ENCODE measurements at regions not wholly inside any gene's neighbourhood (a gene's known extent, or its start where the extent isn't known, plus 50 kb on each side); places are given as distances from the start of the nearest gene placed in this dataset.

- Histone ChIP-seq H3K27ac (ENCODE audit: poor library complexity, severe bottlenecking) (no peak overlapping the region), H3K4me1 (ENCODE audit: insufficient read depth, poor library complexity, severe bottlenecking) (no peaks in the 10 kb centered on the region), H3K9me3 (ENCODE audit: severe bottlenecking) (no peaks in the 10 kb centered on the region), H3K4me3 (ENCODE audit: severe bottlenecking) (no peak overlapping the region), H3K27me3 (ENCODE audit: insufficient read depth, poor library complexity, severe bottlenecking) (no peaks in the 10 kb centered on the region), H3K36me3 (ENCODE audit: low read depth) (no peaks in the 10 kb centered on the region)
- TF ChIP-seq CTCF (IDR thresholded peaks at IDR 0.05; ENCODE audit: poor library complexity, severe bottlenecking), result no peak
- no peak for ATAC-seq (ENCODE audit: low read depth)
- DNase-seq (ENCODE audit: low spot score), result no peak
Measured at GRCh38 chr16:7962091-7962879, 628.0 kb downstream of the TMEM114 start.

- ATAC-seq (ENCODE audit: low read depth), result no peak
- H3K9me3 ChIP-seq (ENCODE audit: severe bottlenecking), result peaks cover 2% of the 10 kb centered on the region
- no peak overlapping the region for H3K4me3 ChIP-seq (ENCODE audit: severe bottlenecking)
- no peaks in the 10 kb centered on the region for H3K27me3 ChIP-seq (ENCODE audit: insufficient read depth, poor library complexity, severe bottlenecking)
- H3K4me1 ChIP-seq (ENCODE audit: insufficient read depth, poor library complexity, severe bottlenecking), result no peaks in the 10 kb centered on the region
- DNase-seq (ENCODE audit: low spot score), result no peak
- no peak for TF ChIP-seq CTCF (IDR thresholded peaks at IDR 0.05; ENCODE audit: poor library complexity, severe bottlenecking)
- H3K27ac ChIP-seq (ENCODE audit: poor library complexity, severe bottlenecking), result no peak overlapping the region
- no peaks in the 10 kb centered on the region for H3K36me3 ChIP-seq (ENCODE audit: low read depth)
Measured at GRCh38 chr16:7957151-7957550, 624.5 kb downstream of the RBFOX1 start.

- Histone ChIP-seq H3K27ac (ENCODE audit: poor library complexity, severe bottlenecking) (no peak overlapping the region), H3K4me3 (ENCODE audit: severe bottlenecking) (no peak overlapping the region), H3K9me3 (ENCODE audit: severe bottlenecking) (peaks cover 2% of the 10 kb centered on the region), H3K27me3 (ENCODE audit: insufficient read depth, poor library complexity, severe bottlenecking) (no peaks in the 10 kb centered on the region), H3K4me1 (ENCODE audit: insufficient read depth, poor library complexity, severe bottlenecking) (no peaks in the 10 kb centered on the region), H3K36me3 (ENCODE audit: low read depth) (no peaks in the 10 kb centered on the region)
- DNase-seq (ENCODE audit: low spot score), result no peak
- no peak for ATAC-seq (ENCODE audit: low read depth)
- no peak for TF ChIP-seq CTCF (IDR thresholded peaks at IDR 0.05; ENCODE audit: poor library complexity, severe bottlenecking)
Measured at GRCh38 chr16:7953360-7953759, 620.7 kb downstream of the RBFOX1 start.

GRCh38 chr16:7946142-7946541 lies 613.5 kb downstream of the RBFOX1 start:
- Histone ChIP-seq H3K36me3 (ENCODE audit: low read depth) (no peaks in the 10 kb centered on the region), H3K27ac (ENCODE audit: poor library complexity, severe bottlenecking) (no peak overlapping the region), H3K9me3 (ENCODE audit: severe bottlenecking) (no peaks in the 10 kb centered on the region), H3K4me1 (ENCODE audit: insufficient read depth, poor library complexity, severe bottlenecking) (no peaks in the 10 kb centered on the region), H3K4me3 (ENCODE audit: severe bottlenecking) (no peak overlapping the region), H3K27me3 (ENCODE audit: insufficient read depth, poor library complexity, severe bottlenecking) (no peaks in the 10 kb centered on the region)
- no peak for ATAC-seq (ENCODE audit: low read depth)
- TF ChIP-seq CTCF (IDR thresholded peaks at IDR 0.05; ENCODE audit: poor library complexity, severe bottlenecking), result no peak
- no peak for DNase-seq (ENCODE audit: low spot score)

GRCh38 chr16:7938175-7938574 lies 605.5 kb downstream of the RBFOX1 start:
- no peaks in the 10 kb centered on the region for H3K9me3 ChIP-seq (ENCODE audit: severe bottlenecking)
- H3K27ac ChIP-seq (ENCODE audit: poor library complexity, severe bottlenecking), result no peak overlapping the region
- DNase-seq (ENCODE audit: low spot score), result no peak
- no peak overlapping the region for H3K4me3 ChIP-seq (ENCODE audit: severe bottlenecking)
- no peak for TF ChIP-seq CTCF (IDR thresholded peaks at IDR 0.05; ENCODE audit: poor library complexity, severe bottlenecking)
- H3K36me3 ChIP-seq (ENCODE audit: low read depth), result no peaks in the 10 kb centered on the region
- no peak for ATAC-seq (ENCODE audit: low read depth)
- H3K27me3 ChIP-seq (ENCODE audit: insufficient read depth, poor library complexity, severe bottlenecking), result no peaks in the 10 kb centered on the region
- no peaks in the 10 kb centered on the region for H3K4me1 ChIP-seq (ENCODE audit: insufficient read depth, poor library complexity, severe bottlenecking)

All from RWPE2 (cell line).